Lung (tissue), 11 donors: ENCODE measurements at regions not wholly inside any gene's neighbourhood (a gene's known extent, or its start where the extent isn't known, plus 50 kb on each side); places are given as distances from the start of the nearest gene placed in this dataset.
A peak's percentile ranks its signal among the peaks of the same experiment; 100 is the strongest.

Experiments
- ATAC-seq: fragments of 200-7000 bp; cut with Tn5 transposase; one replicate; pipeline ENCODE4 v1.9.1; 2020; ENCODE audit warnings: moderate number of reproducible peaks; ENCODE audit not compliant: insufficient read depth, low FRiP score
- DNase-seq, 3 donors: peaks; one replicate each; pipeline ENCODE4 v3.0.0-alpha.2; 2013 to 2017
- H3K27ac ChIP-seq, 2 donors: one replicate each; pipeline ENCODE4 v1.5.1; 2013; ENCODE audit warnings: mild to moderate bottlenecking in 2 of 2, moderate library complexity in 2 of 2, control low read depth in 1 of 2, inconsistent platforms in 1 of 2, low read depth in 1 of 2, low read length in 1 of 2
- H3K27me3 ChIP-seq, 3 donors: one replicate each; pipeline ENCODE4 v1.5.1; 2013; ENCODE audit warnings: low read length in 2 of 3; ENCODE audit not compliant: control insufficient read depth in 3 of 3, insufficient read depth in 3 of 3
- H3K36me3 ChIP-seq, 4 donors: one replicate each; pipeline ENCODE4 v1.5.1; 2013; ENCODE audit warnings: low read length in 4 of 4, mild to moderate bottlenecking in 1 of 4, moderate library complexity in 1 of 4; ENCODE audit not compliant: control insufficient read depth in 4 of 4, insufficient read depth in 4 of 4
- H3K4me1 ChIP-seq, 5 donors: one replicate each; pipeline ENCODE4 v1.5.1; 2013; ENCODE audit warnings: low read length in 5 of 5, mild to moderate bottlenecking in 2 of 5, moderate library complexity in 1 of 5; ENCODE audit not compliant: control insufficient read depth in 5 of 5, insufficient read depth in 5 of 5
- H3K4me3 ChIP-seq: one replicate; pipeline ENCODE4 v1.5.1; 2013; ENCODE audit warnings: mild to moderate bottlenecking, control low read depth, moderate library complexity
- H3K9ac ChIP-seq, 2 donors: one replicate each; pipeline ENCODE4 v1.5.1; 2013; ENCODE audit warnings: low read length in 2 of 2, control low read depth in 1 of 2; ENCODE audit not compliant: insufficient read depth in 1 of 2
- H3K9me3 ChIP-seq, 4 donors: one replicate each; pipeline ENCODE4 v1.5.1; 2013; ENCODE audit warnings: low read length in 3 of 4, mild to moderate bottlenecking in 1 of 4, moderate library complexity in 1 of 4; ENCODE audit not compliant: control insufficient read depth in 4 of 4, insufficient read depth in 3 of 4
- WGBS, 2 donors: extraction: QIAGEN DNeasy Blood & Tissue Kit; methylation state at CpG; one replicate each; pipeline ENCODE4 v1.1.7; 2013; 5-methylcytosine and 5-hydroxymethylcytosine counted together
- TF ChIP-seq, protein P1 (sequence below): IDR thresholded peaks from 2 replicates; pipeline ENCODE4 v1.5.1; 2012; ENCODE audit warnings: mild to moderate bottlenecking; ENCODE audit errors: control extremely low read depth, extremely low read depth
- donor health status: control.
- donor health status: control.
- donor health status: Bipolar disorder and iron deficiency.
- donor health status: healthy.
- donor health status: DM: yes; HTN: yes; CAD: no.

DNA sequence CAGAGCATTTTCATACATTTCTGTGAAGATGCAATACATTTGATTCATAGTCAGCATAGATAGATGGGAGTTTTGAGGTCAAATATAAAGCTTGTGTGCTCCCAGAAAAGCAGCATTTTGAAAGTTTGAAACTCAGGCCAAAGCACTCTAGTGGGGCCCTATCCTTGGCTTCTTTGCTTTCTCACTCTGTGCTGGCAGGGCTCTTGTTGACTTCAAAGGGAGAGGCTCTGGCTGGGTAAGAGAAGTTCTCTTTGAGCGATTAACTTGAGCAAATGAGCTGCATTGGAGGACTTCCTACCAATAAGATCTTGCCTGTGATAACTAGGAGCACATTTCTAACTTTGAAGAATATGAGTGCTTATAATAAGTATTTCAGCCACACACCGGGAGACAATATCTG, 214.0 kb upstream of the RARB start:
- Histone ChIP-seq H3K4me3 (no peak overlapping the region), H3K27ac (no peak overlapping the region), H3K4me1 (peaks cover 0 to 12% (median 0%) of the 10 kb centered on the region in 5 donors), H3K9me3 (no peaks in the 10 kb centered on the region), H3K27me3 (no peaks in the 10 kb centered on the region), H3K36me3 (no peaks in the 10 kb centered on the region), H3K9ac (no peak overlapping the region)
- 68 to 74% methylated on average over 2 of the region's 2 CpGs for WGBS, 2 donors
- TF ChIP-seq, protein P1, sequence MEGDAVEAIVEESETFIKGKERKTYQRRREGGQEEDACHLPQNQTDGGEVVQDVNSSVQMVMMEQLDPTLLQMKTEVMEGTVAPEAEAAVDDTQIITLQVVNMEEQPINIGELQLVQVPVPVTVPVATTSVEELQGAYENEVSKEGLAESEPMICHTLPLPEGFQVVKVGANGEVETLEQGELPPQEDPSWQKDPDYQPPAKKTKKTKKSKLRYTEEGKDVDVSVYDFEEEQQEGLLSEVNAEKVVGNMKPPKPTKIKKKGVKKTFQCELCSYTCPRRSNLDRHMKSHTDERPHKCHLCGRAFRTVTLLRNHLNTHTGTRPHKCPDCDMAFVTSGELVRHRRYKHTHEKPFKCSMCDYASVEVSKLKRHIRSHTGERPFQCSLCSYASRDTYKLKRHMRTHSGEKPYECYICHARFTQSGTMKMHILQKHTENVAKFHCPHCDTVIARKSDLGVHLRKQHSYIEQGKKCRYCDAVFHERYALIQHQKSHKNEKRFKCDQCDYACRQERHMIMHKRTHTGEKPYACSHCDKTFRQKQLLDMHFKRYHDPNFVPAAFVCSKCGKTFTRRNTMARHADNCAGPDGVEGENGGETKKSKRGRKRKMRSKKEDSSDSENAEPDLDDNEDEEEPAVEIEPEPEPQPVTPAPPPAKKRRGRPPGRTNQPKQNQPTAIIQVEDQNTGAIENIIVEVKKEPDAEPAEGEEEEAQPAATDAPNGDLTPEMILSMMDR: no peak
- DNase-seq: peak; percentile 37 to 86 (median 72)
- no peak for ATAC-seq

DNA sequence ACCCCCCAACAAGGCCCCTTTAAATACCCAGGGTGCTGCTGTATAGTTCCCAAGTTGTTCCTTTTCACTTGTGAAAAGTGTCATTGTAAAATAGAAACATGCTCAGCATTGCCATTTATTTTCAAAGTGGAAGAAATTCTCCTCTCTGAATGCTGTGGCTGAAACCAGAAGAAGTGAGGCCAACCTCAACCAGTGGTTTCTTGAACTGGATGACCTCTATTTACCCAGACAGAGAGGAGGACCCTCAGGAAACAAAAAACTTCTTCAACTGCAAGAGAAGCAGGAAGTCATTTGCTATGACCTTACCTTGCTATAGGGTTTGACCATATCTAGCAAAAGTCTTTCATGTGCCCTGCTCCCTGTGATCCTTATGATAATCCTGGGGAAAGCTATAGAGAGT, 209.7 kb upstream of the RARB start:
- DNase-seq: no peak
- H3K9me3 ChIP-seq: no peaks in the 10 kb centered on the region
- H3K4me3 ChIP-seq: no peak overlapping the region
- no peaks in the 10 kb centered on the region for H3K36me3 ChIP-seq
- TF ChIP-seq, protein P1: no peak
- no peak for ATAC-seq
- H3K27ac ChIP-seq: no peak overlapping the region
- H3K27me3 ChIP-seq: no peaks in the 10 kb centered on the region
- no peak overlapping the region for H3K9ac ChIP-seq
- H3K4me1 ChIP-seq: peaks cover 0 to 11% (median 0%) of the 10 kb centered on the region in 5 donors

DNA sequence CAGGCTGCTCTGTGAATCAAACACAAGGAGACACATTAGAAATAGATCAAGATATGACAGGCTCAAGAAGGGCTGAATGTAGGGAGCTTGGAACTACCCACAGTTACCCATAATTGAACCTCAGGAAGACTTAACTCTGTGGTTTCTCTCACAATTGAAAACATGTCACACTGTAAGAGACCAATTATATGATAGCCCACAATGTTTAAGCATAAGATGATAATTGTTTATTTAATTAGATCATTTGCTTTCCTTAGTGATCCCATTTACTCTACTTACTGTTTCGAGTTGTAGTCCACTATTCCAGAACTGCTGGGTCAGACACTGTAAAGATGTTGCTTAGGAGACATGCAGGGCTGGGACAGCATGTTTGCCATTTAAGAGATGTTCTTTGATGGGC, 201.3 kb upstream of the RARB start:
- 82 to 88% methylated on average over 1 of the region's 1 CpG for WGBS, 2 donors
- H3K36me3 ChIP-seq: no peaks in the 10 kb centered on the region
- TF ChIP-seq, protein P1: no peak
- H3K27me3 ChIP-seq: no peaks in the 10 kb centered on the region
- H3K9ac ChIP-seq: no peak overlapping the region
- DNase-seq (no peak), ATAC-seq (no peak)
- H3K27ac ChIP-seq: no peak overlapping the region
- H3K9me3 ChIP-seq: no peaks in the 10 kb centered on the region
- no peak overlapping the region for H3K4me3 ChIP-seq
- no peaks in the 10 kb centered on the region for H3K4me1 ChIP-seq

DNA sequence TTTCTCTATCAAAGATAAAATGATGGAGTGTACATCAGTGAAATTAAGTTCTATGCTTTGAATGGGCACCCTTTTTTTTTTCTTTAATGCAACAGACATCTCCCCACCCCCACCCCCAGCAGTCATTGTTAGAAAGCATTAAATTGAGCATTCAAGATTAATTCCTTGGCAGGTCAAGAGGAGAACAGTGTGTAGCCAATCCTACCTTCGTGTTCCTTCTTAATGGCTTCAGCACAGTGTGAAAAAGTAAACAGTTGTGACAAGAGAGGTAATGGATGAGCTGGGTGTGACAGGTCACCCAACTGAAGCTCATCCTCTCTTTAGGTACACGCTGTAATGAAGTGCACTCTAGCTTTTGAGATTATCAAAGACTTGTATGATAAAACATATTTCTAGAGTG, 198.5 kb upstream of the RARB start:
- Histone ChIP-seq H3K36me3 (no peaks in the 10 kb centered on the region), H3K27ac (no peak overlapping the region), H3K27me3 (no peaks in the 10 kb centered on the region), H3K4me1 (no peaks in the 10 kb centered on the region), H3K4me3 (no peak overlapping the region), H3K9me3 (no peaks in the 10 kb centered on the region), H3K9ac (no peak overlapping the region)
- DNase-seq (no peak), ATAC-seq (no peak)
- TF ChIP-seq, protein P1: no peak
- WGBS, 2 donors: 44 to 51% methylated on average over 2 of the region's 2 CpGs
